ENCODE measurements at regions not wholly inside any gene's neighbourhood (a gene's known extent, or its start where the extent isn't known, plus 50 kb on each side); places are given as distances from the start of the nearest gene placed in this dataset.

GRCh38 chr12:24759155-24759554, 189.7 kb downstream of the BCAT1 start:
- no peak for DNase-seq

- no peak for DNase-seq
Measured at GRCh38 chr12:24756479-24757024, 192.3 kb downstream of the BCAT1 start.

- no peak for DNase-seq
Measured at GRCh38 chr12:24754690-24755638, 193.9 kb downstream of the BCAT1 start.

DNA sequence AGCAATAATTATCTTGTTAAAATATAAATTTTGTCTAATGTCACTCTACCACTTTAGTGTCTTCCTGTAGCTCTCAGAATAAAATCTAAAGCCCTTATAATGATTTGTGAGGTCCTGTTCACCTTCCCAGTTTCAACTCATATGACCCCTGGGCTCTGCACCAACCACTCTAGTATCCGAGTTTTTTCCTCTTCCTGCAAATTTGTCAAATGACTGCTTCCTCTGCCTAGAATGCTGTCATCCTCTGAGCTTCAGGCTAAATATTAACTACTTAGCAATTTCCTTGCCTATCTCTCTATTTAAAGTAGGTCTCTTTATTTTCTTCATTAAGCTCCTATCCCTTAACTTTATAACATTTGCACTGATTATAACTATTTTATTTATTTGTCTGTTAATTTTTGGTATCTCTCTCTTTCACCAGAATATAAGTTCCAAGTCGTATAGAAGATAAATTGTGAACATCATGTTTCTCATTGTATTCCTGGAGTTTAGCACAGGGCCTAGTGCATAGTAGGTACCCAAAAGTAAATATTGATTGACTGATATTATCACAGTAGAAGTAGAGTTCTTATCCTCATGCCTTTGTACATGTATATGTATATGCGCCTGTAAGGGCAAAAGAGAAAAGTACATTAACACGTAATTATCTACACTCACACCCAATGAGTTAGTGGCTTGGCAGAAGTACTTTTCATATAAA, 196.0 kb downstream of the BCAT1 start:
- no peak for DNase-seq

- no peak for DNase-seq
Measured at GRCh38 chr12:24751181-24751580, 197.7 kb downstream of the BCAT1 start.

DNA sequence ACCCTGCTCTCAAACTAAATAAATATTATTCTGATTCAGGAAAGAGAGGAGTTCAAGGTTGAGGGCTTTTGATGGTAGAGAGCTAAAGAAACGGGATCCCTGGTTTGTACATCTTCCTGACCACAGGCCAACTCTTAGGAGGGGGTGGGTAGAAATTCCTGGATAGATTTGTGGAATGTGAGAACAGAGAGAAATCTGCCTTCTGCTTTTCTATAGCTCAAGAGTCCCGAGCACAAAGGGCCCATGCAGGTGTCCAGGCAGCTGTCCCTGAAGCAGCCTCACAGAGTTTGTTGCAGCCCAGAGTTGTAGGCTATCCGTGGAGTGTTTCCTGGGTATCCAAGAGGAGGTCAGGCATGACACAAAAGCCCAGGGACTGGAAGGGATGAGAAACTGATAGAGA, 198.6 kb downstream of the BCAT1 start:
- DNase-seq = no peak

DNA sequence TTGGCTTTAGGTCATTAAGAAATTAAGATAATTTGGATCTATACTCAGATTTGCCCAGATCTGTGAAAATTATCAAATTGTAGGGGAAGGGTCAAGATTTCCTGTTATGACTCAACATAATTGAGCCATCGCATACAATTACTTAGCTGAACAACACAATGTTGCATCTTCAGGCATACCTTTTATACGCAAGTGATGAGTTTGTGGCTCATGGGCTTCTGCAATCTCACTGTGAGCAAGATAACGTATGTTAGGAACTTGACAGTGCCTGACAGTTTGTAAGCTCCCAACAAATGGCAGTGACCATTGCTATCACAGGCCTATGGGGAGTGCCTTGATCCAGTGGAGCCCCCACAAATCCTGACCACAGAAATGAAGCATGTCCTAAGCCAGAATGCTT, 199.7 kb downstream of the BCAT1 start:
- DNase-seq = no peak

DNA sequence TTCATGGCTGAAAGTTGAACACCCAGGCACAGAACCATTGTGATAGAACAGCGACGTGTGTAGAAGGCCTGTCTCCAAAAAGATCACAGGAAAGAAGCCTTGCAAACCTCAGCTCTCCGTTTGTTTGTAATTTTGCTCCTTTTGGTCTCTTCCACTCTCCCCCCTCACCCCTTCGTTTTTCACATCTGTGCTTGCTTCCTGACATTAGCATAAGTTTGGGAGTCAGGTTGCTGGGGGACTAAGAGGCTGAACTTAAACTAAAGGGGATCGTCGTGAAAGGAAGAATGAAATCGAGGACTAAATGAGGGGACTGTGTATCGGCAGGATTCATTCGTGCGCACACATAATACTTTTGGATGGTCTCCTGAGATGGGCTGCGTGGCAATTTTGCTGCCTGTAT, 200.6 kb downstream of the BCAT1 start:
- no peak for DNase-seq

DNA sequence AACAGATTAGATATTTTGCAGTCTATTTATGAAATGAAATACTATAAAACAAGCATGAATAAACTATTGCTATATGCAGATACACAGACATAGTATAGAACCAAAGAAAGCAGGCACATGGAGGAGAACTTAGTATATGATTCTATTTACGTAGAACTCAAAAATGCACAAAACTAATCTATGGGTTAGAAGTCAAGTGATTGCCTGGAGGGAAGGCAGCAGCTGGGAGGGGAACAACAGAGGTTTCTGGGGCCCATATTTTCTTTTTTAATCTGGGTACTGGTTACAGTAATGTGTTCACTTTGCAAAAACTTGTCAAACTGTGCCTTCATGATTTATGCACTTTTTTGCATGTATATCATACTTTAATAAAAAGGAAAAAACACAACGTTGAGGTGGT, 202.0 kb downstream of the BCAT1 start:
- no peak for DNase-seq

DNA sequence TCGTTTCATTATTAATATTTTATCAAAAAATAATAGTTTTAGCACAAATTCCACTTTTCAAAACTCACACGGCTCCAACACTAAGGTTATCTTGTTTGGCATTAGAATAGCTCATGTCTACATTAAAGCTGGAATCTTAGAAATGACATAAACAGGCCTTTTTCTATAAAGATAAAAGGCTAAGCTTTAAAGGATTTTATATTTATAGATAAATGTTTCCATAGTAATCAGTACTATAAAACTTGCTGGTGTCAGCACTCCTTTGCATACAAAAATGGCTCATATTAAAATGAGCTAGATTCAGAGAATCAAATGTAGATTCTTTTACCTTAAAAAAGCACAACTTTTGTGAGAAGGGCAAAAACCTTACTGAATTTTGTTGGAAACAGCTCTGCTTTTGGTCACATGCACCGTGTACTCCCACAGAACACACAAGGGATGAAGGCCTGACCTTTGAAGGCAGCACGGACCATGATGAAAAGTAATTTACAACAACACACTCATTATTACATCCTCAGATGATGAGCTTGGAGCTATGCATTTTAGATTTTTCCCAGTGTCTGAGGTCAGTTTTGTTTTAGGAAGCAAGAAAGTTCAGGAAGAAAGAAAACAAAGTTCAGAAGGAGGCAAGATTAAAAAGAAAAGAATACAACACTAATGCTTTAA, 202.8 kb downstream of the BCAT1 start:
- DNase-seq = no peak

- DNase-seq = no peak
Measured at GRCh38 chr12:24743941-24744793, 204.7 kb downstream of the BCAT1 start.

- DNase-seq = no peak
Measured at GRCh38 chr12:24742378-24742777, 206.5 kb downstream of the BCAT1 start.

- no peak for DNase-seq
Measured at GRCh38 chr12:24741216-24741615, 207.7 kb downstream of the BCAT1 start.

GRCh38 chr12:24739106-24739779, 209.7 kb downstream of the BCAT1 start:
- DNase-seq = no peak

- no peak for DNase-seq
Measured at GRCh38 chr12:24738441-24738840, 210.5 kb downstream of the BCAT1 start.

DNA sequence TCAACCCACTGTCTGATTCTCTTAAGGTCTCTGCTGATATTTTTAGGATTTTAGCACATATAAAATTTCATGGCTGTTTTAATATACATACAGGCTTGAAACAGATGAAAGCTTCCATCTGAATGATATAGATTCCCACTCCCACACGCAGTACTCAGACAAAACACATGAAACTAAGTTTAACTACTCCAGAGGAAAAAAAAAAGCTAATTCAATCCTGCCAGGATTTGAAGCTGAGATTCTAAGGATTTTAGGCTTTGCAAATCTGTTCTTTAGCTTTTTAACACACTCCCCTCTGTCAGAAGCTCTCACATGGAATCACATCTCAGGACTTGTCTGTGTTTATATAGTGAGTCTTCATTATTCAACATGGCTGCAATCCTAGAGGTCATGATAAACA, 217.3 kb downstream of the BCAT1 start:
- no peak for DNase-seq

- DNase-seq = no peak
Measured at GRCh38 chr12:24730489-24730896, 218.4 kb downstream of the BCAT1 start.

GRCh38 chr12:24728826-24729225, 220.1 kb downstream of the BCAT1 start:
- no peak for DNase-seq

GRCh38 chr12:24728366-24728765, 220.5 kb downstream of the BCAT1 start:
- no peak for DNase-seq

DNA sequence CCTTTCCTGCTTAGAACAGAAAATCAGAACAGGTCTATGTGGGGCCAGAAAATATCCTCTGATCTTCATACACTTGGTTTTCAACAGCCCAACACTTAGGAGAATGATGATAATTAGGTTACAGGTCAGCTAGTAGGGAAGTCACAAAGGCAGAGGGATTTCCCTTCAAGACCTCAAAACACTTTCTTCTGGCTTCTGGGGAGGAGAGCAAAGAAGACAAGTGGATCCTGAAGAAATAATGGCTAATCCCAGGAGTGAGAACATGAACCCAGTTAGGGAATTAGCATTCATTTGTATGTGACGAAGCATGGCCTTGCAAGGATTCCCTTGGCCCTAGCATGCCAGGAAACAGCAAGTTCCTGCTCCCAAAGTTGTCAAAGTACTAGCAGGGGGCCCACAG, 223.3 kb downstream of the BCAT1 start:
- no peak for DNase-seq

DNA sequence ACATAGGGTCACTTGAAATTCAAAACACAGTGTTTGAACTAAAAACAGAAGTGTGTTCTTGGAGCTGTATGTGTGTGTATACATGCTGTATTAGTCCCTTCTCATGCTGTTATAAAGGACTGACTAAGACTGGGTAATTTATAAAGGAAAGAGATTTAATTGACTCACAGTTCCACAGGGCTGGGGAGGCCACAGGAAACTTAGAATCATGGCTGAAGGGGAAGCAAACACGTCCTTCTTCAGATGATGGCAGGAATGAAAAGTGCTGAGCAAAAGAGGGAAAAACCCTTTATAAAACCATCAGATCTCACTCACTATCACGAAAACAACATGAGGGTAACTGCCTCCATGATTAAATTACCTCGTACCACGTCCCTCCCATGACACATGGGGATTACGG, 224.1 kb downstream of the BCAT1 start:
- no peak for DNase-seq

DNA sequence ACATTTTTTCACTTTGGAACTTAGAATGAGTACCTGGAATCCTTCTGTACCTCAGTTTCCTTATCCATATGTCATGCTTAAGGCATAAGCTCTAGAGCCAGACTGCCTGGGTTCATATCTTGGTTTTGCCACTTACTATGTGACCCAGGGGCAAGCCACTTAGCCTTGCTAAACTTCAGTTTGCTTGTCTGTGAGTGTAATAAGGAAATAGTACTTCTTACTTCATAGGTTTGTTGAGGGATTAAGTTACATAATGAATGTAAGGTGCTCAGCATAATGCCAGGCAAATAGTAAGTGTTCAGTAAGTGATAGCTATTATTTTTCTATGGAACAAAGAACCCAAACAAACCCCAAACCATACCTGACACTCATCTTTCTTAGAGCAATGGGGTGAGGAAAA, 225.1 kb downstream of the BCAT1 start:
- DNase-seq = no peak

All from NCI-H187 treated with DMSO at 0.1 percent for 48 hours (cell line).